Activated CD8-positive, alpha-beta memory T cell treated with anti-CD3 and anti-CD28 coated beads, Interleukin-2, amount 50 U/mL, for 48 hours (primary cell): ENCODE measurements at regions not wholly inside any gene's neighbourhood (a gene's known extent, or its start where the extent isn't known, plus 50 kb on each side); places are given as distances from the start of the nearest gene placed in this dataset.
"Not testable (repeated sequence)": the region's sequence is repeated elsewhere in the genome, so short reads cannot be mapped to it uniquely, and the experiment has no call there.

Experiments
- DNase-seq: peaks from one replicate; pipeline ENCODE4 v3.0.0-alpha.2; 2020

DNA sequence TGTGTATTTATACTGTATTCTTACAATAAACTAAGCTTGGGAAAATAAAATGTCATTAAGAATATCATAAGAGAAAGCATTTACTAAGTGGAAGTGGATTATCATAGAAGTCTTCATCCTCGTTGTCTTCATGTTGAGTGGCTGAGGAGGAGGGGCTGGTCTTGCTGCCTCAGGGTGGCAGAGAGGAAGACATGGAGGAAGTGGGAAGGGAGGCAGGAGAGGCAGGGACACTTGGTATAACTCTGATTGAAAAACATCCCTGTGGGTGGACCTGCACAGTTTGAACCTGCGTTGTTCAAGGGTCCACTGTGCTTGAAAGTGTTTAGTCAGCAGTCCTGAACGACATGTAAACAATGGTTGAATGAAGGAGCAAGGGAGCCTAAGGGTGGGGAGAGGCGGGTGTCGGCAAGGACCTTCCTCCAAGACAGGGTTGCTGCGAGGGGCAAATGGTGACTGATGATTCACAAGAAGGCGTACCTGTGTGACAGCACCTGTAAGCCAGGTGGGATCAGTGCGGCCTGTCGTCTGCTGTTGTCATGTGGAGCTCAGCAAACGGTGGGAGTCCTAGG is 103.8 kb upstream of the KLF13 start:
- DNase-seq = no peak

DNA sequence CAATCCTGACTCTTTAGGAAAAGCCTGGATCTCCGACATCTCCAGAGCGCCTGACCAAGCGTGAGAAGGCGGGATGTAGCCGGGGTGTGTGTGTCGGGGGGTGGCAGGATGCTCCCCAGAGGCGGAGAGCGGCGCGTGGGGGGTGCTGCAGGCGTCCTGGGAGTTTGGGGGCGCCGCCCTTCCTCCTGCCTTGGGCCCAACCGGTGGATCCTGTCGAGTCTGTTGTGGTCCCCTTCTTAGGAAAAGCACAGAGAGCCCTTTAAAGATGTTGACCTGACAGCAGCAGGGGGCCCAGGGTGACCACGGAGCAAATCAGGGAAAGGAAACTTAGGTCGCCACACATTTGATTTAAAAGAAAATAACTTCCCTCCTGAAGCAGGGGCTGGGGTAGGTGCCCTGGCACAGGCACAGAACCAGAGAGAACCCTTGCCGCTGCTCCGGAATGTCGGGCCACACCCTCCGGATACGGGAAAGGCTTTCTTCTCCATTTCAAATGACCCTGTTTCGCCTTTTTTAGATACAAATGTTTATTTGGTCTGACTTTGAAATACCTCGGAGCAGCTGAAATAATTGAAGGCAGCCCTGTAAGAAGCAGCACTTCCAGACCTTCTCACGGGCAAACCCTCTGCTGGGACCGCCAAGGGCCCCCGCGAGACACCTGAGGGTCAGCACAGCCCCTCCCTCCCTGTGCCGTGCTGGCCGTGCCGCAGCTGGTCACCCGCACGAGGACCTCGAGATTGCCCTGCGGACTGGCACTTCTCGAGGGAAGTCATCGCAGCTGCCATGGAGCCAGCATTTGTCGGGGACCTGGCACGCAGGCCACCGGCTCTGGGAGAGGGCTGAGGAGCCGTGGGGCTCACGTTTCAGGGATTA is 102.9 kb upstream of the KLF13 start:
- DNase-seq = no peak

DNA sequence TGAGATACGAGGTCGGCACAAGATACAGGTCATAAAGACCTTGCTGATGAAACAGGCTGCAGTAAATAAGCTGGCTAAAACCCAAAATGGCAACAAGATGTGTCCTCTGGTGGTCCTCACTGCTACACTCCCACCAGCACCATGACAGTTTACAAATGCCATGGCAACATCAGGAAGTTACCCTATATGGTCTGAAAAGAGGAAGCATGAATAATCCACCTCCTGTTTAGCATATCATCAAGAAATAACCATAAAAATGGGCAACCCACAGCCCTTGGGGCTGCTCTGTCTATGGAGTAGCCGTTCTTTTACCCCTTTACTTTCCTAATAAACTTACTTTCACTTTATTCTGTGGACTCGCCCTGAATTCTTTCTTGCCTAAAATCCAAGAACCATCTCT is 102.0 kb upstream of the KLF13 start:
- DNase-seq = not testable (repeated sequence)

DNA sequence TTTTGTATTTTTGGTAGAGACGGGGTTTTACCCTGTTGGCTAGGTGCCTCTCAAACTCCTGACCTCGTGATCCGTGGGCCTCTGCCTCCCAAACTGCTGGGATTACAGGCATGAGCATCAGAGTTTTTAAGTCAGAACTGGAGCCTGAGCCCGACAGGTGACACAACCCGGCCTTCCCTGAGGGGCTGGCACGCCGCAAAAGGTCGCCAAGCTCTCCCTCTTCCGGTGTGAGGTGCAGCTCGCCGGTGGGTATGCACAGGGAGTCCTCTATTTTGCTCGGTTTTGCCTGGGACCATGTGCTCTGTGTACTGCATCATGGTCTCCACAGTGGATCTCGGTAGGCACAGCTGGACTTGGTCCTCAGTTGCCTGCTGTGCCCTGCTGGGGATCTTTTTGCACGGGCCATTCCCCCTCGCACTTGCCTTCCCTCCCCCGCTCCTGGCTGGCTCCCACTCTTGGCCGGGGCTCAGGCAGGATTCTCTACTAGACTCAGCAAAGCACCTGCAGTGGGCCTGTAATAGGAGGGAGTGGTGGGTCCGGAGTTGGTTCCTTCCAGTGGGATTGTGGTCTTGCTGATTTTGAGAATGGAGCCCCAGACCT is 101.2 kb upstream of the KLF13 start:
- DNase-seq = no peak

DNA sequence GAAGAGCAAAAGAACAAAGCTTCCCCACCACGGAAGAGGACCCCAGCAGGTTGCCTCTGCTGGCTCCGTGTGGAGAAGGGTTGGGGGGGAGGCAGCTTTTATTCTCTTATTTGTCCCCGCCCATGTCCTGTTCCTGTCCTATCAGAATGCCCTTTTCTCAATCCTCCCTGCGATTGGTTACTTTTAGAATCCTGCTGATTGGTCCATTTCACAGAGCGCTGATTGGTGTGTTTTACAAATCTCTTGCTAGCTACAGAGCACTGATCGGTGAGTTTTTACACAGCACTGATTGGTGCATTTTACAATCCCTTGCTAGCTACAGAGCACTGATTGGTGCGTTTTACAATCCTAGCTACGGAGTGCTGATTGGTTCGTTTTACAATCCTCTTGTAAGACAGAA is 100.6 kb upstream of the KLF13 start:
- DNase-seq = no peak

DNA sequence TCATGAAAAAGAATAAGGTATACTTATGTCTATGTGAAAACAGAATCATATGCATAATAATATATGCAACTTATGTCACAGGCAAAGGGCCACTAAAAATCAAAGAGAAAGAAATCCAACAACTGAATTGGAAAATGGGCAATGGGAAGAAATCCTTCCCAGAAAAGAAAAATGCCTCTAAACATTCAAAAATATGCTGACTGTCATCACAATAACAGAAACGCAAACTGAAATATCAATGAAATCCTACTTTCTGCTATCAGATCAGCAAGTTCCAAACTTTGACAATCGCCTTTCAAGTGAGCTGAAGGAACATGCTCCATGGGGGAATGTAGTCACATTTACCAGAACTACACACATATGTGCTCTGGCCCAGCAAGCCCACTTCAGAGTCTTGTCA is 99.4 kb upstream of the KLF13 start:
- no peak for DNase-seq

DNA sequence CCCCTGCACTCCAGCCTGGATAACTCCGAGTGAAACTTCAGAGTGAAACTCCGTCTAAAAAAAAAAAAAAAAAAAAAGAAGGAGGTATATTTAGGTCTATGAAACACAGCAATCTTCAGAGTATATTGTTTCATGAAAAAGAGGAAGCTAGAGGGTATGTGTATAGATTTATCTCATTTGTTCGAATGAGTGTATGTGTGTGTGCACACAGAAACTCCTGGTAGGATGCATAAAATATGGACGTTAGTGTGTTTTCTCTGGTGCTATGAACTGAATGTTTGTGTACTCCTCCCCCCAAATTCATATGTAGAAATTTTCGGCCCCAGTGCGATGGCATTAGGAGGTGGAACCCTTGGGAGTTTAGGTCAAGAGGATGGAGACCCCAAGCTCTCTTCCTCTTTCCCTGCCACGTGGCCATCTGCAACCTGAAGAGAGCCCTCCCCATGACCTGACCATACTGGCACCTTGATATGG is 98.6 kb upstream of the KLF13 start:
- no peak for DNase-seq

DNA sequence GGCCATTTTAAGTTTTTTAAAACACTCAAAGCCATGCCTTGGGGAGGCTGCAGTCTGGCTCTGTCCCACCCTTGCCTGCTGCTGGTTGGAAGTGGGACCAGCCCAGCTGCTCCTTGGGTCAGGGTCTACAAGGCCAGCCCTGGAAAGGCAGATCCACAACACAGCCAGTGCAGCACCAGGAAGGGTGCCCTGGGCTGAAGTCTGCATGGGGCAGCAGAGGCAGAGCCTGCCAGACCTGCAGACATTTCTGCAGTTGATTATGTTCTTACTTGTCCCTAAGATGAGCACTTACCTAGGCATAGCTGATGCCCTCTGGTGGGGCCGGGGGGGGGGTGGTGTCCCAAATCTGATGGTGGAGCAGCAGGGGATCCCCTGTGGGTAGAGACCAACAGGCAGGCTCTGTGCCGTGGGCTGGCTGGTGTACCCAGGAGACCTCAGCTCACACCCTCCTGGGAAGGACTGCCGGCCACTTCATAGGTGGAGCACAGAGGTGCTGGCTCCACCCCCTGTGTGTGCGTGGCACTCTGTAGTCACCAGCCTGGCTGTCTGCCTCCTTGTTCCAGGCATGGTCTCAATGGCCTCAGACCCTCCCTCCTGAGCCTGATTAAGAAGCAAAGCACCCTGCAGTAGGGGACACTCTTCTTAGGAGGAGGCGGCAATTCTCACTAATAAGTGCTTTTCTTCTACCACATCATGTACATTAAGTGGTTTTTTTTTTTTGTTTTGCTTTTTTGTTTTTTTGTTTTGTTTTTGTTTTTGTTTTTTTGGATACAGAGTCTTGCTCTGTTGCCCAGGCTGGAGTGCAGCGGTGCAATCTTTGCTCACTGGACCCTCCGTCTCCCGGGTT is 97.4 kb upstream of the KLF13 start:
- no peak for DNase-seq

DNA sequence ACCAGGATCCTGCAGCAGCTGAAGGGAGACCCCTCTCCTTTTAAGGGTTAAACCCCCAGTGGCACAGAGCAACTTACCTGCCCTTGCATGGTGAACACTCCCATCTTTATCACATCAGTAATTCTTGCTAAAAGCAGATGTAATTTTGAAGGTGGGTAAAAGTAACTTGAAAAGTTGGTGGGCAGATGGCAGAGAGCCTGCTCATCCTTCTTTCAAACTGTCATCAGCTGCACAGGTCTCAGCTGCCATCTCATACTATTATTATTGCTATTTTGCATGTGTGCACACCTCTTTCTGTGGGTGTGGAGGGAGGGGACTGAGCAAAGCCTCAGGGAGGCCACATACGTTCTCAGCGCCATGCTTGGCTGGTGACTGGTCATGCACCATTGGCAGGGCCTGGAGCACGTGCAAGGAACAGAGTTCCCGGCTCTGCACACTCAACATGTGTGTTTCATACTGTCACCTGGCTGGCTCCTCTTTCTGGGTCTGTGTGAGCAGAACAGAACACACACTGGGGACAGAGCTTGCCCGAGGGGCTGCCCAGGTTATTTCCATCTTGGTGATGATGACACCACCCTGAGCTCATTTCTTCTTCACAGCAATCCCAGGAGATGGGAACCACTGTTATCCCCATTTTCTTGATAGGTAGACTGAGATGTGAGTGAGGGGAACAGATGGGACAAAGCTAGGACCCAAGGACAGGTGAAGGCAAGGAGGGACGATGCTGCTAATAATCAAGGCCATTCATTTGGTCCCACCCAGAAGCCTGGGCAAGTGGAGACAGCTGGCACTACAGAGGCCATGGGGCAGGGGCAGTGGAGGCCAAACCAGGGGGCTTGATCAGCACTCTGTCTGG is 95.8 kb upstream of the KLF13 start:
- DNase-seq = no peak

DNA sequence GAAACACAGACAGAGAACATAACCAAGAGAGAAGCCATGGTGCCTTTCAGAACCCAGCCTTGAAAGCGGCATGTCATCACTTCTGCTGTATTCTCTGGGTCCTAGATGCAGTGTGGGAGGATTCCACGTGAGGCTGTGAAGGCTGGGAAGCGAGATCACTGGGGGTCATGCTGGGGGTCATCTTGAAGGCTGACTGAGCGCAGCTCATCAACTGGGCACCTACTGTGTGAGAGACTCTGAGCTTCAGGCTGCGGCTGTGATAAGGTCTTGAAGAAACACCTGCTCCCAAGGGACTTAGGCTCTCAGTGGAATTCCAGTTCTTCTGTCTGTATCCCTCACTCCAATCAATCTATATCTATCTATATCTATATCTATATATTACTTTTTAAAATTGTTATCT is 91.8 kb upstream of the KLF13 start:
- no peak for DNase-seq

DNA sequence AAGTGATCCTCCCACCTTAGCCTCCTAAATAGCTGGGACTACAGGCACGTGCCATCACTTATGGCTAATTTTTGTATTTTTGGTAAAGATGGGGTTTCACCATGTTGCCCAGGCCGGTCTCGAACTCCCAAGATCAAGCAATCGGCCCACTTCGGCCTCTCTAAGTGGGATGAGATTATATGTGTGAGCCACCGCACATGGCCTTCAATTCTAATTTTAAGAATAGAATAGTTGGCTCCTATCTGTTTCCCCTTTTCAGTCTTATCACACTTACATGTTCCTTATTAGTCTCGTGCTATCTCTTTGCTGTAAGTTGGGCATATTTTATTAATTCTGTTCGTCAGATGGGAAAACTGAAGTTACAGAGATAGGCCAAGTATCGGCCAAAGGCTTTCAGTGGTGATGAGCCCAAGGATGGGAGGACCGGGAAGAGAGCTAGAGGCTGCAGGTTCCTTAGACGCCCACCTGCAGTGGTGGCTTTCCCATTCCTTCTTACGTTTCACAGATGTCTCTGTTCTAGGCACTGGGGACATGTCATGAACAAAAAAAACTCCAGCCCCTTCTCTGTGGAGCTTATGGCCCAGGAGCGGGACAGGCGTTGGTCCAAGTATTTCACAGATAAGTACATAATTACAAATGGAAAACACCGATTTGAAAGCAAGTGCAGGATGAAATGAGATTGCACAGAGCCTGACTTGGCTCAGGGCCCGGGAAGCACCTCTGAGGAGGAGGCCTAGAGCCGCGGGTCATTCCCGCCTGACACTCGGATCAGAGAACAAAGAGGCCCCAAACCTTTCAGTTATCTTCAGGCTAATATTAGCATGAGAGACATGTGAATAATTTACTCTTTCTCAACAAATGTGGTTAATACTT is 91.1 kb upstream of the KLF13 start:
- DNase-seq = no peak

DNA sequence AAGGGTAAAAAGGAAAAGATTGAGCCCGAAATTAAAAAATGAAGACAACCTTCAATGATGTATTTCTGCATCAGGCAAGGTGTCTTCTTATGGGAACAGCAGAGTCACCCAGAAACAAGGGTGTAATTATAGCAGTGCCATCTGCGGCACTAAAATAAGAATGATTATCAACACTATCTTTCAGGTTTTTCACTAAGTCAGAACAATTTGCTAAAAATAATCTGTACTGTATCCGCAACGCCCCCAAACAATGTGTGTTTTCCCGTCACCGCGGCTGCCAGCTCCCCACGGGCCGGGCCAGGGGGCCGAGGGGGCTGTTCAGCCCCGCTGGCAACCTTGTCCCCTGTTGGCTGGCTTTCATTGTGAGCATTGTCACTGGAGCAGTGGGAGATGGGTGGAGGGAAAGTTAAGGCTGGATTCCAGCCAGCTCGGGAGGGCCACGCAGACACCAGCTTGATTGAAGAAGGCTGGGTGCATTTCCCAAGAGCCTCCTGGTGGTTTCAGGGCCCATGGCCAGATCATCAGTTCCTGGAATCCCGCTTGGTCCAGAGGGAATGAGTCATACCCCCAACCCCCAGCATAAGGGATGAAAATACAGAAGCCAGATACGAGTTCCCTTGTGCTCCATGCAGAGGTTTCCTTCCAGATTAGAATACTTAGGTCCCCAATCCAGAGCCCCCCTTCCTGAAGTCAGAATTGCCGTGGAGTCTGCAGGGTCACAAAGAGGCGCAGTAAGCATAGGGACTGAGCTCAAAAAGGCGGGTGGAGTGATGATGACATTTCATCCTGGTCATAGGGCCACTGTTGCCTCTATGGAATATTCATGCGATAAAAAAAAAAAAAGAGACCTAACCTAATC is 90.2 kb upstream of the KLF13 start:
- no peak for DNase-seq

DNA sequence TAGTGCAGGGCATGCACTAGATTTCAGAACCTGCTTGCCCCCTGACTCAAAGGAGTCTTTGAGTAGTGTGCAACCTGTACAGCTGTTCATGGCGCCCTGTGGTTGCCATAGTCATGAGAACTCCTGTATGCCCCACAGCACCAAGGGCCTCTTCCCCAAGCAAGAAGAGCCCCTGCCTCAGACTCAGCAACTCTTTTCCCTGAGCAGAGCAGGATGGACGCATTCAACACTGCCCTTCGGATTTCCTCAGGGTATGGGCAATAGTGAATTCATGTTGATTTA is 89.7 kb upstream of the KLF13 start:
- no peak for DNase-seq

DNA sequence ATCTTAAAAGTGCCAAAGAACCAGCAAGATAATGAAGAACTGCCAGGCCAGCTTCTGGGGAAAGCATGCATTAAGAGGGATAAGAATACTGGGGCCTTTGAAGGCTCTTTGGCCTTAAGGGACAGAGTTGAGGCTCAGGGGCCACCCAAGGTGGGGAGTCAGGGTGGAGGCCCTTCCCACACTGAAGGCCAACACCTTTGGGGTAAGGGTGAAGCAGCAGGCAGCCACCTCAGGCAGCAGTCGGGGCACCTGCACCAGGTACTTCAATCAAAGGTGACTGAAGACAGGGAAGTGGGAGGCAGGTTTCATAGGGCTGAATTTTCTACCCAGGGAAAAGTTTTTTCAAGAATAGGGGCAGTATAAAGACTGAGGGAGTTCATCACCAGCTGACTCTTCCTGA is 87.7 kb upstream of the KLF13 start:
- no peak for DNase-seq

DNA sequence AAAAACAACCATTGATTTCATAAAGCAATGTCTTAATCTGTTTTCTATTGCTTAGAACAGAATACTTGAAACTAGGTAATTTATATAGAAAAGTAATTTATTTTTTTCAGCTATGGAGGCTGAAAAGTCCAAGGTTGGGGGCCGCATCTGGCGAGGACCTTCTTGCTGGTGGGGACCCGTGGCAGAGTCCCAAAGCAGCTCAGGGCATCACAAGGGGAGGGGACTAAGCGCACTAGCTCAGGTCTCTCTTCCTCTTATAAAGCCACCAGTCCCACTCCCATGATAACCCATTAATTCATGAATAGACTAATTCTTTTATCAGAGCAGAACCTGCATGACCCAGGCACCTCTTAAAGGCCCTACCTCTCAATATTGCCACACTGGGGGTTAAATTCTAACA is 87.2 kb upstream of the KLF13 start:
- no peak for DNase-seq

DNA sequence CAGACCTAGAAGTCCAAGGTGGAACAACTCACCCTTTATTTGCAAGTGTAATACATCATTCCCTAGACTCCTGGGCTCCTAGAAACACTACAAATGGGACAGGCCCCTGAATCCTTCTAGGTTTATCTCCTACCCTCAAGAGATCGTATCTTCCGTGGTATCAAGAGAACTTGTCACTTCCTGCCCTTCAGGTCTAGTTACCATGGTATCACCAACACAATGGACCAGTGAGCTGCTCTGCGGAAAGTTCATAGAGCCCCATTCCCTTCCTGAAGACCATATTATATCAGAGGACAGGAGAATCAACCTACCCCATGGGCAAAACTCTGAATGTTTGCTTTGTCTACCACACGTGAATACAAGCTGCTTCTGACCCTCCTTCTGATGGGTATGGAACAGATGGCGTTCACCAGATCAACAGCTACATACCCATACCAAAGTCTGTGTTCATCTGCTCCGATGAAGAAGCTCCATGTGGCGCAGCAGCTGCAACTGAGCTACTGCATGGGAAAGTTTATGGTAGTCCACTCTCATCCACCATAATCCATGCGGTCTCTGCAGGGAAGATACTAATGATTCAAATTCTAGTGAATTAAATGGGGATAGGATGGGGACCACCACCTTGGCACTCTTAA is 84.6 kb upstream of the KLF13 start:
- DNase-seq = no peak

DNA sequence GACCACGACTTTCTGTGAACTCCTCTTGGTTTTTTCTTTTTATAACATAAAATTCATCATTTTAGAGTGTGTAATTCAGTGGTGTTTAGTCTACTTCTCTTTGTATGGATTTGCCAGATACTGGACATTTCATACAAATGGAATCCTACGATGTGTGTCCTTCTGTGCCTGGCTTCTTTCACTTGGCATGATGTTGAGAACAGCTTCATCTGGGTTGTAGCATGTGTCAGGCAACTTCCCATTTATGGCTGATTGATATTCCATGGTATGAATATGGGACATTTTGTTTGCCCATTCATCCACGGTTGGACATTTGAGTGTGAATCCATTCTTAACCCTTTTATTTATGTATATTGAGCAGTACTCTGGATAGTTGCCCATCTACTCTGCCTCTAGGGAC is 82.7 kb upstream of the KLF13 start:
- DNase-seq = no peak

DNA sequence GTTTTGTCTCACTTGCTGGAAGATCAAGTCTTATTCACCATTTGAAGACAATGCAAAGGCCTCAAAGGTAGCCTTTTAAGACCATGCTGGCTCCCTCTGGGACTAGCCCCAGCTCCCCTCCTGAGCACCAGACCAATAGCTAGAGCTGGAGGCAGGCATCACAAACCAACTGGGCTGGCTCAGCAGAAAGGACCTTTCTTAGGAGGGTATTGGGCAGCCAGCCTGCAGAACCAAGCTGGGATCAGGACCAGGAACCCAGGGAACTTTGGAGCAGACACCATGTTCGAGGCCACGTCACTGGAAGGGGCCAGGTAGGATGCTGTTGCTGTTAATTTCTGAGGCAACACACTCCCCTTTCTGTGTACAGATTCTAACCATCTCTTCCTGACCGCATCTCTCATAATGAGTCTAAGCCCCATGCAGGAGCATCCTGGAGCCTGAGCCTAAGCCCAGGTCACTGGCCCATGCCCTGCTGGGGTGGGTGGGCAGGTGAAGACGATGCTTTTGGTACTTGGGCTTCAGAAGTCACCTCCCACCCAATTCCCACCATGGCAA is 81.4 kb upstream of the KLF13 start:
- DNase-seq = no peak

DNA sequence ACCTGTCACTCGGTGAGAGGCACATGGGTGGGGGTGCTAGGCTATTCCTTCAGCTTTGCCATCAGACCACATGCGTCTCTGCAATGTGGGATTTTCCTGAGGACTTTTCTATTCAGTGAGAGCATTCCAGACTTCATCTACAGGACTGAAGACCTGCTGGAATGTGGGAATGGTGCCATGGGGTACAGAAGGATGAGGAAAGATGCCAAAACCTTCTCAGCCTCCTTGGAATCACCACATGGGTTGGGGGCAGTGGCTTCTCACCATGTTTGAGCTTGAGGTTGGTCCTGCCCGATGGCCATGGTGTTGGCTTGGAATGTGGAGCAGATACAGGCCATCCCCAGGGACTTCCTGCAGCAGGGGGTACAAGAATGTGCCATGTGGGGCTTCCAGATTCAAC is 80.9 kb upstream of the KLF13 start:
- no peak for DNase-seq

DNA sequence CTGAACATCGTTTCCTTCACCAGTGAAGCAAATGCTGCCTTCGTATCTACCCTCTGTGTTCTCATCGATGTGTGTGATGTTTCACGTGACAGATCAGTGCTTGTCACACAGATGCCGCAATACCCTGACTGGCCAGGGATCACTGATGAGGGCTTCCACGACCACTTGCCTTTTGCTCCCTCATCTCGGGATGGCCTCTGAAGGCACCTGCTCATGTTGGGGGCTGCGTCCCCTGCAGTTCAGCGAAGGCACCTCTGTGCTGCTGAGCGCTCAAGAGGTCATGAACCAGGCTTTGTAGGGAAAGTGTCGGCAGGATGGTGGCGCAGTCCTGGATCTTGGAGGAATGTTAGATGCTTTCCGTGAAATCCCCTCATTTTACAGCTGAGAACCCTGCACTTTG is 79.2 kb upstream of the KLF13 start:
- DNase-seq = no peak
